Thymus (tissue), 11 donors: ENCODE measurements at regions not wholly inside any gene's neighbourhood (a gene's known extent, or its start where the extent isn't known, plus 50 kb on each side); places are given as distances from the start of the nearest gene placed in this dataset.

ENCODE experiments used
- DNase-seq, 9 donors: peaks; one replicate each; pipeline ENCODE4 v3.0.0-alpha.2; 2013; ENCODE audit warnings: low spot score in 9 of 9, low read depth in 6 of 9, missing footprints in 1 of 9
- H3K27ac ChIP-seq, 2 donors: one replicate each; pipeline ENCODE4 v1.5.1; 2013; ENCODE audit warnings: control low read depth in 1 of 2, low read depth in 1 of 2, low read length in 1 of 2, mild to moderate bottlenecking in 1 of 2, moderate library complexity in 1 of 2
- H3K27me3 ChIP-seq, 2 donors: one replicate each; pipeline ENCODE4 v1.5.1; 2013; ENCODE audit warnings: low read length in 1 of 2; ENCODE audit not compliant: control insufficient read depth in 2 of 2, insufficient read depth in 1 of 2
- H3K36me3 ChIP-seq, 2 donors: one replicate each; pipeline ENCODE4 v1.5.1; 2013; ENCODE audit warnings: low read length in 1 of 2, mild to moderate bottlenecking in 1 of 2, moderate library complexity in 1 of 2; ENCODE audit not compliant: control insufficient read depth in 2 of 2, insufficient read depth in 2 of 2
- H3K4me1 ChIP-seq, 2 donors: one replicate each; pipeline ENCODE4 v1.5.1; 2013; ENCODE audit warnings: low read length in 2 of 2; ENCODE audit not compliant: control insufficient read depth in 2 of 2, insufficient read depth in 2 of 2
- H3K4me3 ChIP-seq, 2 donors: one replicate each; pipeline ENCODE4 v1.5.1; 2013; ENCODE audit warnings: low read length in 2 of 2, control low read depth in 1 of 2, mild to moderate bottlenecking in 1 of 2
- H3K9me3 ChIP-seq, 2 donors: one replicate each; pipeline ENCODE4 v1.5.1; 2013; ENCODE audit warnings: low read length in 1 of 2, mild to moderate bottlenecking in 1 of 2; ENCODE audit not compliant: control insufficient read depth in 2 of 2, insufficient read depth in 1 of 2
- WGBS: extraction: QIAGEN DNeasy Blood & Tissue Kit; methylation state at CpG from one replicate; pipeline ENCODE4 v1.1.7; 2013; 5-methylcytosine and 5-hydroxymethylcytosine counted together
- donor health status: healthy.

DNA sequence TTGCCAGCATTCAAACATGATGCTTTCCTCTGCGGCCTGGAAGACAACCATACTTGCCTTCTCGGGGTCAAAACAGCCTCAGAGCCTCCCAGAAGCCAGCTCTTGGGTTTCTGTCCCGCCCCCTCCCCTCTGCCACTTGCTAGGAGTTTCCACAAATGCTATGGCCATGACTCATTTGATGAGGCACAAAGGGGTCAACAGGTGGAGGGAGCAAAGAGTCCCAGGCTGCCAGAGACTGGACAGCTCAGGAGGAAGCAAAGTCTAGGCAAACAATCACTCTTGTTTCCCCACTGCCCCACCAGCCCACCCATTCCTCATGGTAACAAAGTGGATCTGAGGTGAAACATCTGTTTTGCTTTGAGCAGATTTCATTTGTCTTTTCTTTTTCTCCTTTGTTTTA, 551.1 kb downstream of the TNS1 start:
- no peaks in the 10 kb centered on the region for H3K4me1 ChIP-seq
- DNase-seq, result no peak
- 91% methylated on average over 3 of the region's 3 CpGs for WGBS
- no peak overlapping the region for H3K27ac ChIP-seq
- no peaks in the 10 kb centered on the region for H3K36me3 ChIP-seq
- H3K4me3 ChIP-seq, result no peak overlapping the region
- H3K9me3 ChIP-seq, result no peaks in the 10 kb centered on the region
- H3K27me3 ChIP-seq, result no peaks in the 10 kb centered on the region

DNA sequence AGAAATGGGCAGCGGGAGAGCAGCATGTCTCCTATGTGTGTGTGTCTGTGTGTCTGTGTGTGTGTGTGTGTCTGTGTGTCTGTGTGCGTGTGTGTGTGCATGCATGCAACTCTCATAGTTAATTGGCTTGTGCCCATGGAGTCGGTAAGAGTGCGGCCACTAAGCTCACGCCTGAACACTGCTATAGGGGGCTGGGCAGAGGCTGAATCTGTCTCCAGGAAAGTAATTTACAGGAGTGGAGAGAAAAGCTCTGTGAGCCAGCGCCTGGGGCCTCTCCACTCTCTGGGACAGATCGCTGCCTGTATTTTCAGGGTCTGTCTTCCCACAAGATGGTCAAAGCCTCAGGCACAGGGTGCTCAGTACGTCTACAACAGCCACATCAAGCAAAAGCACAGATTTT, 553.4 kb downstream of the TNS1 start:
- no peaks in the 10 kb centered on the region for H3K36me3 ChIP-seq
- no peaks in the 10 kb centered on the region for H3K4me1 ChIP-seq
- WGBS, result 96% methylated on average over 8 of the region's 8 CpGs
- no peak overlapping the region for H3K4me3 ChIP-seq
- H3K9me3 ChIP-seq, result no peaks in the 10 kb centered on the region
- DNase-seq, result no peak
- H3K27me3 ChIP-seq, result no peaks in the 10 kb centered on the region
- no peak overlapping the region for H3K27ac ChIP-seq

DNA sequence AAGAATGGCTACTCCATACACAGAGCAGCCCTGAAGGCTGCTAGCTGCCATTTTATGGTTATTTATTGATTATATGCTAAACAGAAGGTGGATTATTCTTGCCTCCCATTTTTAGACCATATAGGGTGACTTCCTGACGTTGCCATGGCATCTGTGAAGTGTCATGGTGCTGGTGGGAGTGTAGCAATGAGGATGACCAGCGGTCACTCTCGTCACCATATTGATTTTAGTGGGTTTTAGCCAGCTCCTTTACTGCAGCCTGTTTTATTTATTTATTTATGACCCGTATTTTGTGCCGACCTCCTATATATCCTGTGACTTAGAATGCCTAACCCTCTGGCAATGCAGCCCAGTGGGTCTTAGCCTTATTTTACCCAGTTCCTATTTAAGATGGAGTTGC, 553.9 kb downstream of the TNS1 start:
- no peak for DNase-seq
- Histone ChIP-seq H3K36me3 (no peaks in the 10 kb centered on the region), H3K9me3 (no peaks in the 10 kb centered on the region), H3K27ac (no peak overlapping the region), H3K4me1 (no peaks in the 10 kb centered on the region), H3K27me3 (no peaks in the 10 kb centered on the region), H3K4me3 (no peak overlapping the region)
- WGBS, result 94% methylated on average over 5 of the region's 5 CpGs

- Histone ChIP-seq H3K27ac (no peak overlapping the region), H3K27me3 (no peaks in the 10 kb centered on the region), H3K9me3 (no peaks in the 10 kb centered on the region), H3K36me3 (no peaks in the 10 kb centered on the region), H3K4me3 (no peak overlapping the region), H3K4me1 (no peaks in the 10 kb centered on the region)
- DNase-seq, result no peak
- 86% methylated on average over 4 of the region's 4 CpGs for WGBS
Measured at GRCh38 chr2:217445723-217446122, 557.1 kb downstream of the TNS1 start.

- H3K27ac ChIP-seq, result no peak overlapping the region
- H3K4me3 ChIP-seq, result no peak overlapping the region
- H3K9me3 ChIP-seq, result no peaks in the 10 kb centered on the region
- DNase-seq, result no peak
- no peaks in the 10 kb centered on the region for H3K36me3 ChIP-seq
- no peaks in the 10 kb centered on the region for H3K27me3 ChIP-seq
- no peaks in the 10 kb centered on the region for H3K4me1 ChIP-seq
Measured at GRCh38 chr2:217444932-217445331, 557.9 kb downstream of the TNS1 start.

- H3K4me1 ChIP-seq, result no peaks in the 10 kb centered on the region
- H3K36me3 ChIP-seq, result no peaks in the 10 kb centered on the region
- no peak overlapping the region for H3K4me3 ChIP-seq
- DNase-seq, result no peak
- H3K27me3 ChIP-seq, result no peaks in the 10 kb centered on the region
- no peak overlapping the region for H3K27ac ChIP-seq
- H3K9me3 ChIP-seq, result no peaks in the 10 kb centered on the region
Measured at GRCh38 chr2:217444509-217444908, 558.3 kb downstream of the TNS1 start.

GRCh38 chr2:217443601-217444000, 559.2 kb downstream of the TNS1 start:
- no peak overlapping the region for H3K4me3 ChIP-seq
- H3K36me3 ChIP-seq, result no peaks in the 10 kb centered on the region
- H3K9me3 ChIP-seq, result no peaks in the 10 kb centered on the region
- DNase-seq, result no peak
- H3K27ac ChIP-seq, result no peak overlapping the region
- no peaks in the 10 kb centered on the region for H3K4me1 ChIP-seq
- WGBS, result 98% methylated on average over 1 of the region's 1 CpG
- no peaks in the 10 kb centered on the region for H3K27me3 ChIP-seq

DNA sequence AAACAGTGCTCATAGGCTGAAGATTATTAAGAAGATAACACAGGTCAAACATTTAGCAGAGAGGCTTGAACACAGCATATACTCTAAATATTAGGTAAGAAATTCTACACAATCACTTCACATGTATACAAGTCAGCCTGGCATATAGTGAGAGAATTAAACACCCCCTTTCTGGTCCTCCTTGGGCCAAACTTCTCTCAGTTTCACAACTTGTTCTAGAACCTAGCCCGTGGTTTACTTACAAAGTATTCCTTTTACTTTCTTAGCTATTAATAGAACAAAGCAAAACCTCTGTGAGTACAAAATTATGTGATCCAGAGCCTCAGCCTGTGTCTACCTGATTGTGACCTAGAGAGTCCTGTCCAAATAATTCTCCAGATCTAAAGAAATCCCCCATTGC, 562.8 kb downstream of the TNS1 start:
- no peak for DNase-seq
- H3K9me3 ChIP-seq, result no peaks in the 10 kb centered on the region
- H3K36me3 ChIP-seq, result no peaks in the 10 kb centered on the region
- 29% methylated on average over 1 of the region's 1 CpG for WGBS
- H3K4me3 ChIP-seq, result no peak overlapping the region
- H3K27me3 ChIP-seq, result no peaks in the 10 kb centered on the region
- H3K27ac ChIP-seq, result no peak overlapping the region
- H3K4me1 ChIP-seq, result peaks cover 7 to 16% of the 10 kb centered on the region in 2 donors

DNA sequence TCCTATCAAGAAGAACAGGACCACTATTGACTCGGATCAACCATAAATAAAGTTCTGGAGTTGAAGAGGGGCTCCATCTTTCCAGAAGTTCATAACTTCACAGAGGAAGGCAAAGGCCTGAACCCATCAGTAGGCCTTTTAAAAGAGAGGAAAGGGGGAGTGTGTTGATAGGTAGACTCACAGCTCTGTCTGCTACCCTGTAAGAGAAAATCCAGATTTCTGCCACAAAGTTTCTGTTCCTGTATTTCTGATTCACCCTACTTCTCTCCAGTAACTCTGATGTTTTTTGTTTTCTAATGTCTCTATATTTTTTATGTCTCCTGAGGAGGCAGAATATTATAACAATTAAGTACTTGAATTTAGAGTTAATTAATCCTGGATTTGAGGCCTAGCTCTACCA, 564.0 kb downstream of the TNS1 start:
- H3K9me3 ChIP-seq, result no peaks in the 10 kb centered on the region

DNA sequence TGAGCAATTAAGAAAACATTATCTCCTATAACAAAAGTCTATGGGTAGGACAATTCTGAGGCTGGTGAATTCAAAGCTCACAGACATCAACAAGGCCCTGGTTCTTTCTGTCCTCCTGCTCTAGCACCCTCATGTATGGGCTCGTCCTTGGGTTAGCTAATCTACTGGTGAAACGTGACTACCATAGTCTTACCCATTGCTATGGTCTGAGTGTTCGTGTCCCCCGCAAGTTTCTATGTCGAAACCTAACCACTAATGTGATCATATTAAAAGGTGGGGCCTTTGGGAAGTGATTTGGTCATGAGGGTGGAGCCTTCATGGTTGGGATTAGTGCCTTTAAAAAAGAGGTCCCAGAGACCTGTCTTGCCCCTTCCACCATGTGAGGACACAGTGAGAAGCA, 564.7 kb downstream of the TNS1 start:
- Histone ChIP-seq H3K27ac (peak overlapping the region in 1 of 2 donors; percentile 33), H3K36me3 (no peaks in the 10 kb centered on the region), H3K4me1 (peaks cover 14 to 34% of the 10 kb centered on the region in 2 donors), H3K9me3 (no peaks in the 10 kb centered on the region), H3K27me3 (no peaks in the 10 kb centered on the region), H3K4me3 (no peak overlapping the region)
- no peak for DNase-seq
- 89% methylated on average over 5 of the region's 5 CpGs for WGBS

More for the DNA sequence above, 564.0 kb downstream of the TNS1 start:
- 96% methylated on average over 1 of the region's 1 CpG for WGBS
- H3K27me3 ChIP-seq, result no peaks in the 10 kb centered on the region
- DNase-seq, result no peak
- H3K36me3 ChIP-seq, result no peaks in the 10 kb centered on the region
- no peak overlapping the region for H3K27ac ChIP-seq
- no peak overlapping the region for H3K4me3 ChIP-seq
- H3K4me1 ChIP-seq, result peaks cover 11 to 28% of the 10 kb centered on the region in 2 donors
